GM12878 (cell line): ENCODE measurements at regions not wholly inside any gene's neighbourhood (a gene's known extent, or its start where the extent isn't known, plus 50 kb on each side); places are given as distances from the start of the nearest gene placed in this dataset.

Experiments
- ATAC-seq: fragments of 200-7000 bp; cut with Tn5 transposase; 3 replicates; pipeline ENCODE4 v1.9.1; 2020; ENCODE audit warnings: mild to moderate bottlenecking, moderate library complexity
- BruUV-seq: library from RNA; stranded (reverse); fragments of 400-500 nt; replicated peaks from 2 replicates; lab custom pipeline; 2021; lab: Mats Ljungman, UMichigan
- CTCF ChIA-PET: fragments of 300-600 bp; sonication (Branson Sonifier 250); formaldehyde crosslinking; extraction: SDS; loops from one replicate; lab custom pipeline; 2021; ENCODE audit warnings: inconsistent platforms; lab: Yijun Ruan, JAX
- POLR2A ChIA-PET: fragments of 350-600 bp; formaldehyde crosslinking; extraction: SDS; loops from one replicate; lab custom pipeline; 2021; ENCODE audit warnings: inconsistent platforms; lab: Charles Lee
- RAD21 ChIA-PET: fragments of 300-600 bp; sonication (Branson Sonifier 250); formaldehyde crosslinking; loops from one replicate; lab custom pipeline; 2023; ENCODE audit warnings: antibody characterized with exemption; ENCODE audit not compliant: unreplicated experiment; lab: Charles Lee
- SMC1A ChIA-PET: fragments of 300-600 bp; sonication (Branson Sonifier 250); formaldehyde crosslinking; loops from one replicate; lab custom pipeline; 2023; ENCODE audit not compliant: unreplicated experiment, uncharacterized antibody; lab: Charles Lee
- DNase-seq: peaks from one replicate; pipeline ENCODE4 v3.0.0-alpha.2; 2011; ENCODE audit warnings: low read depth, low spot score
- FAIRE-seq: peaks from 3 replicates; lab custom pipeline; 2011; peaks lifted over from hg19 to GRCh38; lab: Jason Lieb, UNC
- H2AFZ ChIP-seq: 2 replicates; pipeline ENCODE4 v1.6.0; 2011; ENCODE audit warnings: low read depth, low read length, control low read depth; ENCODE audit not compliant: control insufficient read depth
- H3K27ac ChIP-seq: 2 replicates; pipeline ENCODE4 v1.5.1; 2011; ENCODE audit warnings: control low read depth; ENCODE audit not compliant: control insufficient read depth, insufficient read depth
- H3K27me3 ChIP-seq, 2 experiments: replicated peaks in 1 of 2; 2 replicates each; pipeline versions ENCODE4 v1.6.0 to v1.6.1; 2011; ENCODE audit warnings: low read length in 1 of 2; ENCODE audit not compliant: control insufficient read depth in 2 of 2, insufficient read depth in 2 of 2
- H3K36me3 ChIP-seq, 2 experiments: 2 replicates each; pipeline ENCODE4 v1.5.1; 2011; ENCODE audit warnings: low read length in 1 of 2; ENCODE audit not compliant: control insufficient read depth in 2 of 2, insufficient read depth in 2 of 2
- H3K4me1 ChIP-seq: 2 replicates; pipeline ENCODE4 v1.6.1; 2011; ENCODE audit warnings: mild to moderate bottlenecking, low read length, moderate library complexity, mixed read lengths; ENCODE audit not compliant: control insufficient read depth, insufficient read depth
- H3K4me2 ChIP-seq: 2 replicates; pipeline ENCODE4 v1.6.0; 2011; ENCODE audit warnings: control low read depth; ENCODE audit not compliant: control insufficient read depth, insufficient read depth
- H3K4me3 ChIP-seq: fragments of 200-600 bp; sonication (generic); 2 replicates; pipeline ENCODE4 v1.5.1; 2016
- H3K79me2 ChIP-seq: 2 replicates; pipeline ENCODE4 v1.6.0; 2011; ENCODE audit warnings: low read length; ENCODE audit not compliant: control insufficient read depth, insufficient read depth
- H3K9ac ChIP-seq: 2 replicates; pipeline ENCODE4 v1.8.0; 2011; ENCODE audit warnings: low read length, control low read depth, mixed read lengths; ENCODE audit not compliant: control insufficient read depth, insufficient read depth
- H3K9me3 ChIP-seq: replicated peaks from 3 replicates; pipeline ENCODE4 v1.5.1; 2011; ENCODE audit warnings: mild to moderate bottlenecking, low read length; ENCODE audit not compliant: control insufficient read depth, insufficient read depth
- H4K20me1 ChIP-seq: 2 replicates; pipeline ENCODE4 v1.6.0; 2011; ENCODE audit not compliant: control insufficient read depth, insufficient read depth
- CBX5 ChIP-seq: sonication (generic); IDR thresholded peaks from 2 replicates; pipeline ENCODE4 v1.6.1; 2016; ENCODE audit warnings: low read depth, moderate library complexity, mild to moderate bottlenecking, inconsistent platforms
- CHD2 ChIP-seq: IDR thresholded peaks from 2 replicates; pipeline ENCODE4 v1.6.1; 2011; ENCODE audit warnings: low read depth, low read length, improper control_type of control experiment, borderline replicate concordance
- ESRRA ChIP-seq: IDR thresholded peaks from 2 replicates; pipeline ENCODE4 v1.6.1; 2012; ENCODE audit warnings: mild to moderate bottlenecking, low read length, improper control_type of control experiment
- WGBS: methylation state at CpG from one replicate; pipeline ENCODE4 v1.1.6; 2016; ENCODE audit warnings: low lambda C conversion rate; ENCODE audit not compliant: insufficient replicate concordance, insufficient coverage; ENCODE audit errors: missing lambda C conversion rate; 5-methylcytosine and 5-hydroxymethylcytosine counted together
- in situ Hi-C: fragments of 300-500 bp; cut with MboI; formaldehyde crosslinking; loops from 9 replicates; pipeline ENCODE4 v1.14.3; 2018; ENCODE audit warnings: mixed read lengths
- intact Hi-C: fragments of 100-400 bp; cut with micrococcal nuclease; formaldehyde crosslinking; loops from one replicate; pipeline ENCODE4 v1.14.2; 2022; ENCODE audit not compliant: unreplicated experiment
- TF ChIP-seq, protein P1 (sequence below): IDR thresholded peaks from 2 replicates; pipeline ENCODE4 v1.6.1; 2012; ENCODE audit warnings: mild to moderate bottlenecking, low read depth, low read length

DNA sequence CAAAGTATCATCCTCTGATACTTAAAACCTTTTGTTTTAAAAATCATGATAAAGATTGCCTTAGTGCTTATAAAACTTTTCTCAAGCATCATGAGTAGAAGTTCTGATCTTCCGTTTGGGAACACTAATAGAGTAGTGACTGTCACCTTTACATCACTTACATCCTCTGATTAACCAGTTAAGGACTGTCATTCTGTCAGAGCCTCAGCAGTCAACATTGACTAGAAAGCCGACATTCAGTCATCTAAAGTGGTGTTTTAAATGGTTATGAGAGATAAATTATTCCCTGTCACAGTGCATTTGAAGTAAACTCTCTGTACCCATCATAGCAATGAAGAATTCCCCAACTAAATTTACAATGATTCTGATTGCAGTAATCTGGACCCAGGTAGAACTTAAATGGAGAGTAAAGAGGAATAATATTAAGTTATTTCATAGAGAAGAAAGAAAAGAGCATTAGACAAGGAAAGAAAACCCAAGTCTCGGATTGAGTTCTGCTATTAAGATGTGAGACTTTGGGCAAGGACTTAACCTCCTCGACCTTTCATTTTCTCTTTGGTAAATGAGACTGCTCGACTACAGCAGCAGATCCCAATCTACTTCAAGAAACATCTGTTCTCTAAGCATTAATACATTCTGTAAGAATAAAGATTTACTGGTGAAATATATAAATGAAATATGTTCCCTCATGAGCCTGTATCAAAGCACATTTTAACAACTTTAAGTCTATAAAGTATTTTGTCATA, 563.9 kb upstream of the LMO3 start:
- SMC1A ChIA-PET: no interaction called here
- intact Hi-C loops (no loop called here), in situ Hi-C loops (no loop called here)
- H4K20me1 ChIP-seq: no peaks in the 10 kb centered on the region
- no peak overlapping the region for H2AFZ ChIP-seq
- TF ChIP-seq CHD2 (no peak), CBX5 (no peak), ESRRA (no peak)
- TF ChIP-seq, protein P1, sequence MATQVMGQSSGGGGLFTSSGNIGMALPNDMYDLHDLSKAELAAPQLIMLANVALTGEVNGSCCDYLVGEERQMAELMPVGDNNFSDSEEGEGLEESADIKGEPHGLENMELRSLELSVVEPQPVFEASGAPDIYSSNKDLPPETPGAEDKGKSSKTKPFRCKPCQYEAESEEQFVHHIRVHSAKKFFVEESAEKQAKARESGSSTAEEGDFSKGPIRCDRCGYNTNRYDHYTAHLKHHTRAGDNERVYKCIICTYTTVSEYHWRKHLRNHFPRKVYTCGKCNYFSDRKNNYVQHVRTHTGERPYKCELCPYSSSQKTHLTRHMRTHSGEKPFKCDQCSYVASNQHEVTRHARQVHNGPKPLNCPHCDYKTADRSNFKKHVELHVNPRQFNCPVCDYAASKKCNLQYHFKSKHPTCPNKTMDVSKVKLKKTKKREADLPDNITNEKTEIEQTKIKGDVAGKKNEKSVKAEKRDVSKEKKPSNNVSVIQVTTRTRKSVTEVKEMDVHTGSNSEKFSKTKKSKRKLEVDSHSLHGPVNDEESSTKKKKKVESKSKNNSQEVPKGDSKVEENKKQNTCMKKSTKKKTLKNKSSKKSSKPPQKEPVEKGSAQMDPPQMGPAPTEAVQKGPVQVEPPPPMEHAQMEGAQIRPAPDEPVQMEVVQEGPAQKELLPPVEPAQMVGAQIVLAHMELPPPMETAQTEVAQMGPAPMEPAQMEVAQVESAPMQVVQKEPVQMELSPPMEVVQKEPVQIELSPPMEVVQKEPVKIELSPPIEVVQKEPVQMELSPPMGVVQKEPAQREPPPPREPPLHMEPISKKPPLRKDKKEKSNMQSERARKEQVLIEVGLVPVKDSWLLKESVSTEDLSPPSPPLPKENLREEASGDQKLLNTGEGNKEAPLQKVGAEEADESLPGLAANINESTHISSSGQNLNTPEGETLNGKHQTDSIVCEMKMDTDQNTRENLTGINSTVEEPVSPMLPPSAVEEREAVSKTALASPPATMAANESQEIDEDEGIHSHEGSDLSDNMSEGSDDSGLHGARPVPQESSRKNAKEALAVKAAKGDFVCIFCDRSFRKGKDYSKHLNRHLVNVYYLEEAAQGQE: no peak
- H3K4me1 ChIP-seq: no peaks in the 10 kb centered on the region
- no peak overlapping the region for H3K27ac ChIP-seq
- POLR2A ChIA-PET: no interaction called here
- RAD21 ChIA-PET: no interaction called here
- H3K4me3 ChIP-seq: no peak overlapping the region
- no TSS peak for BruUV-seq
- no peaks in the 10 kb centered on the region for H3K79me2 ChIP-seq
- H3K27me3 ChIP-seq: no peaks in the 10 kb centered on the region
- H3K4me2 ChIP-seq: no peak overlapping the region
- H3K9me3 ChIP-seq: no peaks in the 10 kb centered on the region
- no peak for FAIRE-seq
- CTCF ChIA-PET: no interaction called here
- no peak overlapping the region for H3K9ac ChIP-seq
- 0% methylated on average over 5 of the region's 5 CpGs for WGBS
- no peaks in the 10 kb centered on the region for H3K36me3 ChIP-seq
- no peak for ATAC-seq
- DNase-seq: no peak
